ENCODE measurements at regions not wholly inside any gene's neighbourhood (a gene's known extent, or its start where the extent isn't known, plus 50 kb on each side); places are given as distances from the start of the nearest gene placed in this dataset.

GRCh38 chr3:1734494-1735122 is 364.1 kb upstream of the CNTN4 start:
- Histone ChIP-seq H3K4me3 (ENCODE audit: low read length, poor library complexity, severe bottlenecking) (no peak overlapping the region), H4K20me1 (ENCODE audit: insufficient read depth, low read length, poor library complexity, severe bottlenecking) (no peaks in the 10 kb centered on the region), H3K9ac (ENCODE audit: low read depth, low read length, poor library complexity, severe bottlenecking) (no peak overlapping the region), H2AFZ (ENCODE audit: low read length) (no peak overlapping the region), H3K36me3 (ENCODE audit: insufficient read depth, low read length) (no peaks in the 10 kb centered on the region), H3K4me2 (ENCODE audit: low read depth, low read length, poor library complexity, severe bottlenecking) (no peak overlapping the region), H3K9me3 (ENCODE audit: insufficient read depth, low read depth, low read length) (peaks cover 19% of the 10 kb centered on the region; the same call in 1 of the 2 replicates), H3K9me2 (replicated peaks; ENCODE audit: low read depth, low read length) (no peaks in the 10 kb centered on the region), H3F3A (ENCODE audit: low read depth) (no peaks in the 10 kb centered on the region), H3K27me3 (ENCODE audit: insufficient read depth, low read length, poor library complexity, severe bottlenecking) (no peaks in the 10 kb centered on the region), H3K79me2 (ENCODE audit: insufficient read depth, low read length) (no peaks in the 10 kb centered on the region), H3K4me1 (ENCODE audit: insufficient read depth, low read length, poor library complexity, severe bottlenecking) (no peaks in the 10 kb centered on the region)
- TF ChIP-seq CTCF (conservative IDR thresholded peaks at IDR 0.05; ENCODE audit: low read length) (no peak), EZH2phosphoT487 (IDR thresholded peaks at IDR 0.05; ENCODE audit: borderline replicate concordance) (no peak)

GRCh38 chr3:1752205-1752604 is 346.5 kb upstream of the CNTN4 start:
- Histone ChIP-seq H3K9ac (ENCODE audit: low read depth, low read length, poor library complexity, severe bottlenecking) (no peak overlapping the region), H3K9me3 (ENCODE audit: insufficient read depth, low read depth, low read length) (peaks cover 4% of the 10 kb centered on the region; the same call in 1 of the 2 replicates), H3K27me3 (ENCODE audit: insufficient read depth, low read length, poor library complexity, severe bottlenecking) (no peaks in the 10 kb centered on the region), H4K20me1 (ENCODE audit: insufficient read depth, low read length, poor library complexity, severe bottlenecking) (no peaks in the 10 kb centered on the region), H3F3A (ENCODE audit: low read depth) (no peaks in the 10 kb centered on the region), H3K9me2 (replicated peaks; ENCODE audit: low read depth, low read length) (no peaks in the 10 kb centered on the region), H3K4me3 (ENCODE audit: low read length, poor library complexity, severe bottlenecking) (no peak overlapping the region), H3K79me2 (ENCODE audit: insufficient read depth, low read length) (no peaks in the 10 kb centered on the region), H2AFZ (ENCODE audit: low read length) (no peak overlapping the region), H3K4me2 (ENCODE audit: low read depth, low read length, poor library complexity, severe bottlenecking) (no peak overlapping the region), H3K4me1 (ENCODE audit: insufficient read depth, low read length, poor library complexity, severe bottlenecking) (no peaks in the 10 kb centered on the region), H3K36me3 (ENCODE audit: insufficient read depth, low read length) (no peaks in the 10 kb centered on the region)
- TF ChIP-seq EZH2phosphoT487 (IDR thresholded peaks at IDR 0.05; ENCODE audit: borderline replicate concordance) (no peak), CTCF (conservative IDR thresholded peaks at IDR 0.05; ENCODE audit: low read length) (no peak)

GRCh38 chr3:1766384-1766783 is 332.3 kb upstream of the CNTN4 start:
- no peaks in the 10 kb centered on the region for H3F3A ChIP-seq (ENCODE audit: low read depth)
- H3K9ac ChIP-seq (ENCODE audit: low read depth, low read length, poor library complexity, severe bottlenecking): no peak overlapping the region
- H2AFZ ChIP-seq (ENCODE audit: low read length): no peak overlapping the region
- H3K36me3 ChIP-seq (ENCODE audit: insufficient read depth, low read length): no peaks in the 10 kb centered on the region
- H3K4me2 ChIP-seq (ENCODE audit: low read depth, low read length, poor library complexity, severe bottlenecking): no peak overlapping the region
- H3K9me3 ChIP-seq (ENCODE audit: insufficient read depth, low read depth, low read length): no peaks in the 10 kb centered on the region; the same call in 1 of the 2 replicates
- no peaks in the 10 kb centered on the region for H3K79me2 ChIP-seq (ENCODE audit: insufficient read depth, low read length)
- no peaks in the 10 kb centered on the region for H3K9me2 ChIP-seq (replicated peaks; ENCODE audit: low read depth, low read length)
- no peaks in the 10 kb centered on the region for H3K27me3 ChIP-seq (ENCODE audit: insufficient read depth, low read length, poor library complexity, severe bottlenecking)
- H4K20me1 ChIP-seq (ENCODE audit: insufficient read depth, low read length, poor library complexity, severe bottlenecking): no peaks in the 10 kb centered on the region
- no peak overlapping the region for H3K4me3 ChIP-seq (ENCODE audit: low read length, poor library complexity, severe bottlenecking)
- TF ChIP-seq EZH2phosphoT487 (IDR thresholded peaks at IDR 0.05; ENCODE audit: borderline replicate concordance) (no peak), CTCF (conservative IDR thresholded peaks at IDR 0.05; ENCODE audit: low read length) (no peak)
- no peaks in the 10 kb centered on the region for H3K4me1 ChIP-seq (ENCODE audit: insufficient read depth, low read length, poor library complexity, severe bottlenecking)

Data from Loucy (cell line).